Osteocyte (in vitro differentiated cells): ENCODE measurements at regions not wholly inside any gene's neighbourhood (a gene's known extent, or its start where the extent isn't known, plus 50 kb on each side); places are given as distances from the start of the nearest gene placed in this dataset.

ENCODE experiments used
- DNase-seq: peaks from one replicate; pipeline ENCODE4 v3.0.0; 2021; ENCODE audit warnings: mixed read lengths; ENCODE audit not compliant: unreplicated experiment; ENCODE audit errors: extremely low spot score
- H3K27ac Mint-ChIP-seq: one replicate; pipeline ENCODE4 v1.8.0; 2021; ENCODE audit warnings: mild to moderate bottlenecking, mixed read lengths; ENCODE audit not compliant: unreplicated experiment
- H3K27me3 Mint-ChIP-seq: one replicate; pipeline ENCODE4 v1.8.0; 2021; ENCODE audit warnings: mixed read lengths; ENCODE audit not compliant: unreplicated experiment
- H3K36me3 Mint-ChIP-seq: one replicate; pipeline ENCODE4 v1.8.0; 2021; ENCODE audit warnings: mixed read lengths; ENCODE audit not compliant: unreplicated experiment
- H3K4me1 Mint-ChIP-seq: one replicate; pipeline ENCODE4 v1.8.0; 2021; ENCODE audit warnings: mixed read lengths; ENCODE audit not compliant: unreplicated experiment
- H3K4me3 Mint-ChIP-seq: one replicate; pipeline ENCODE4 v1.8.0; 2021; ENCODE audit warnings: mild to moderate bottlenecking, moderate library complexity, mixed read lengths; ENCODE audit not compliant: unreplicated experiment
- H3K9me3 Mint-ChIP-seq: one replicate; pipeline ENCODE4 v1.8.0; 2021; ENCODE audit warnings: mixed read lengths; ENCODE audit not compliant: unreplicated experiment
- CTCF ChIP-seq: fragments of 200-600 bp; sonication (generic); IDR thresholded peaks from 2 replicates; pipeline ENCODE4 v1.5.0; 2021; ENCODE audit warnings: antibody characterized with exemption, mild to moderate bottlenecking, moderate library complexity

GRCh38 chr2:176415937-176416499, 146.8 kb downstream of the MTX2 start:
- peaks cover 18% of the 10 kb centered on the region for H3K4me1 Mint-ChIP-seq
- no peak for DNase-seq
- no peaks in the 10 kb centered on the region for H3K27me3 Mint-ChIP-seq
- H3K27ac Mint-ChIP-seq, result no peak overlapping the region
- no peak for TF ChIP-seq CTCF
- no peaks in the 10 kb centered on the region for H3K36me3 Mint-ChIP-seq
- no peak overlapping the region for H3K4me3 Mint-ChIP-seq
- no peaks in the 10 kb centered on the region for H3K9me3 Mint-ChIP-seq

GRCh38 chr2:176418768-176419167, 149.5 kb downstream of the MTX2 start:
- no peaks in the 10 kb centered on the region for H3K36me3 Mint-ChIP-seq
- H3K4me1 Mint-ChIP-seq, result peaks cover 18% of the 10 kb centered on the region
- no peak for DNase-seq
- no peaks in the 10 kb centered on the region for H3K27me3 Mint-ChIP-seq
- H3K9me3 Mint-ChIP-seq, result no peaks in the 10 kb centered on the region
- no peak overlapping the region for H3K4me3 Mint-ChIP-seq
- no peak for TF ChIP-seq CTCF
- peak overlapping the region; percentile 69 for H3K27ac Mint-ChIP-seq

GRCh38 chr2:176419591-176420071, 150.4 kb downstream of the MTX2 start:
- no peaks in the 10 kb centered on the region for H3K36me3 Mint-ChIP-seq

GRCh38 chr2:176421297-176422050, 152.2 kb downstream of the MTX2 start:
- Mint-ChIP-seq H3K4me3 (no peak overlapping the region), H3K36me3 (no peaks in the 10 kb centered on the region), H3K9me3 (no peaks in the 10 kb centered on the region), H3K27me3 (no peaks in the 10 kb centered on the region), H3K4me1 (peaks cover 18% of the 10 kb centered on the region), H3K27ac (no peak overlapping the region)
- no peak for DNase-seq
- no peak for TF ChIP-seq CTCF

More at GRCh38 chr2:176419591-176420071, 150.4 kb downstream of the MTX2 start:
- Mint-ChIP-seq H3K4me1 (peaks cover 18% of the 10 kb centered on the region), H3K4me3 (no peak overlapping the region), H3K9me3 (no peaks in the 10 kb centered on the region), H3K27me3 (no peaks in the 10 kb centered on the region), H3K27ac (peak overlapping the region; percentile 69)
- no peak for TF ChIP-seq CTCF
- no peak for DNase-seq

DNA sequence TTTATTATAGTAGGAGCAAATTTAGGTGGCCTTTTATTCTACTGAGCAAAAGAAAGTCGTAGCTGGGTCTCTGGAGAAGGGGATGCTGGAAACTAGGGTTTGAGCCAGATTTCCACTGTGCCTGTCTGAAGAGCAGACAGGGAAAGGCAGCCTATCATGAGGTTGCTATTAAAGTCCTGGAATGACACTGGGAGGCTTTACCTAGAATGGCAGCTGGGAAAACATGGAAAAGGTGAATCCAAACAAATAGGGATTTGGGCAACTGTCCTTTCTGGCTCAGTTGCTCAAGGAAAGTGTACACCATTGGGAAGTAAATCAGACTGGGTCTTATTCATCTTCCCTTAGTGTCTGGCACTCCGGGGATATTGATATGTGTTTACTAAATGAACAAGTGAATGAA, 154.6 kb downstream of the MTX2 start:
- TF ChIP-seq CTCF, result no peak
- peaks cover 18% of the 10 kb centered on the region for H3K4me1 Mint-ChIP-seq
- no peak for DNase-seq
- peaks cover 5% of the 10 kb centered on the region for H3K27me3 Mint-ChIP-seq
- H3K36me3 Mint-ChIP-seq, result no peaks in the 10 kb centered on the region
- H3K9me3 Mint-ChIP-seq, result no peaks in the 10 kb centered on the region
- no peak overlapping the region for H3K27ac Mint-ChIP-seq
- no peak overlapping the region for H3K4me3 Mint-ChIP-seq
